Nephron progenitor cell (in vitro differentiated cells): ENCODE measurements at regions not wholly inside any gene's neighbourhood (a gene's known extent, or its start where the extent isn't known, plus 50 kb on each side); places are given as distances from the start of the nearest gene placed in this dataset.

ENCODE experiments used
- DNase-seq: peaks from one replicate; pipeline ENCODE4 v3.0.0; 2021
- H3K27ac Mint-ChIP-seq: 2 replicates; pipeline ENCODE4 v1.8.0; 2021; ENCODE audit warnings: mild to moderate bottlenecking, moderate library complexity, mixed read lengths
- H3K27me3 Mint-ChIP-seq: 2 replicates; pipeline ENCODE4 v1.8.0; 2021; ENCODE audit warnings: mild to moderate bottlenecking, low read depth, mixed read lengths; ENCODE audit not compliant: poor library complexity
- H3K36me3 Mint-ChIP-seq: 2 replicates; pipeline ENCODE4 v1.8.0; 2021; ENCODE audit warnings: low read depth, mixed read lengths
- H3K4me1 Mint-ChIP-seq: 2 replicates; pipeline ENCODE4 v1.8.0; 2021; ENCODE audit warnings: mixed read lengths
- H3K4me3 Mint-ChIP-seq: 2 replicates; pipeline ENCODE4 v1.8.0; 2021; ENCODE audit warnings: mild to moderate bottlenecking, moderate library complexity, mixed read lengths
- H3K9me3 Mint-ChIP-seq: 2 replicates; pipeline ENCODE4 v1.8.0; 2021; ENCODE audit warnings: mild to moderate bottlenecking, moderate library complexity, mixed read lengths
- CTCF ChIP-seq: fragments of 200-600 bp; sonication (generic); IDR thresholded peaks from 2 replicates; pipeline ENCODE4 v1.5.0; 2021; ENCODE audit warnings: antibody characterized with exemption

- Mint-ChIP-seq H3K9me3 (no peaks in the 10 kb centered on the region), H3K4me1 (peaks cover 32% of the 10 kb centered on the region), H3K4me3 (no peak overlapping the region), H3K27ac (no peak overlapping the region), H3K36me3 (no peaks in the 10 kb centered on the region), H3K27me3 (peaks cover 8% of the 10 kb centered on the region)
- no peak for DNase-seq
- no peak for TF ChIP-seq CTCF
Observed at GRCh38 chr3:188053710-188054380, 100.1 kb upstream of the LPP start.

GRCh38 chr3:188054541-188054940, 99.4 kb upstream of the LPP start:
- H3K4me3 Mint-ChIP-seq, result no peak overlapping the region
- peaks cover 8% of the 10 kb centered on the region for H3K27me3 Mint-ChIP-seq
- H3K27ac Mint-ChIP-seq, result peak overlapping the region; percentile 58
- H3K4me1 Mint-ChIP-seq, result peaks cover 32% of the 10 kb centered on the region
- no peak for DNase-seq
- no peaks in the 10 kb centered on the region for H3K9me3 Mint-ChIP-seq
- no peaks in the 10 kb centered on the region for H3K36me3 Mint-ChIP-seq
- TF ChIP-seq CTCF, result no peak

GRCh38 chr3:188055388-188055787, 98.6 kb upstream of the LPP start:
- DNase-seq, result no peak
- H3K36me3 Mint-ChIP-seq, result no peaks in the 10 kb centered on the region

GRCh38 chr3:188057124-188057523, 96.8 kb upstream of the LPP start:
- H3K27ac Mint-ChIP-seq, result no peak overlapping the region
- H3K27me3 Mint-ChIP-seq, result peaks cover 9% of the 10 kb centered on the region
- no peak overlapping the region for H3K4me3 Mint-ChIP-seq
- DNase-seq, result no peak
- H3K9me3 Mint-ChIP-seq, result no peaks in the 10 kb centered on the region
- H3K36me3 Mint-ChIP-seq, result no peaks in the 10 kb centered on the region
- H3K4me1 Mint-ChIP-seq, result peaks cover 13% of the 10 kb centered on the region
- no peak for TF ChIP-seq CTCF

More at GRCh38 chr3:188055388-188055787, 98.6 kb upstream of the LPP start:
- Mint-ChIP-seq H3K9me3 (no peaks in the 10 kb centered on the region), H3K4me3 (no peak overlapping the region), H3K27me3 (peaks cover 11% of the 10 kb centered on the region), H3K4me1 (peaks cover 27% of the 10 kb centered on the region), H3K27ac (no peak overlapping the region)
- TF ChIP-seq CTCF, result no peak

GRCh38 chr3:188058569-188059184, 95.3 kb upstream of the LPP start:
- no peaks in the 10 kb centered on the region for H3K9me3 Mint-ChIP-seq
- no peak overlapping the region for H3K4me3 Mint-ChIP-seq
- H3K27ac Mint-ChIP-seq, result no peak overlapping the region
- peaks cover 5% of the 10 kb centered on the region for H3K27me3 Mint-ChIP-seq
- no peak for DNase-seq
- no peaks in the 10 kb centered on the region for H3K36me3 Mint-ChIP-seq
- H3K4me1 Mint-ChIP-seq, result no peaks in the 10 kb centered on the region
- no peak for TF ChIP-seq CTCF

GRCh38 chr3:188059351-188059750, 94.6 kb upstream of the LPP start:
- no peak for DNase-seq
- Mint-ChIP-seq H3K36me3 (no peaks in the 10 kb centered on the region), H3K27ac (no peak overlapping the region), H3K4me1 (no peaks in the 10 kb centered on the region), H3K9me3 (no peaks in the 10 kb centered on the region), H3K4me3 (no peak overlapping the region), H3K27me3 (peaks cover 5% of the 10 kb centered on the region)
- TF ChIP-seq CTCF, result no peak
